Activated CD4-positive, alpha-beta T cell treated with anti-CD3 and anti-CD28 coated beads, Interleukin-2, amount 50 U/mL, for 16 hours (primary cell): ENCODE measurements at regions not wholly inside any gene's neighbourhood (a gene's known extent, or its start where the extent isn't known, plus 50 kb on each side); places are given as distances from the start of the nearest gene placed in this dataset.

Experiments
- DNase-seq: peaks from one replicate; pipeline ENCODE4 v3.0.0-alpha.2; 2020

- DNase-seq, result no peak
Measured at GRCh38 chr14:84129941-84130340, 1400.0 kb upstream of the FLRT2 start.

GRCh38 chr14:84131924-84132323, 1398.0 kb upstream of the FLRT2 start:
- no peak for DNase-seq

- no peak for DNase-seq
Measured at GRCh38 chr14:84144166-84144565, 1385.8 kb upstream of the FLRT2 start.

GRCh38 chr14:84152452-84152851, 1377.5 kb upstream of the FLRT2 start:
- DNase-seq, result no peak

- DNase-seq, result no peak
Measured at GRCh38 chr14:84162633-84163032, 1367.3 kb upstream of the FLRT2 start.

- DNase-seq, result no peak
Measured at GRCh38 chr14:84167026-84167425, 1362.9 kb upstream of the FLRT2 start.

- DNase-seq, result no peak
Measured at GRCh38 chr14:84180336-84180735, 1349.6 kb upstream of the FLRT2 start.

- no peak for DNase-seq
Measured at GRCh38 chr14:84181072-84181471, 1348.9 kb upstream of the FLRT2 start.

- DNase-seq, result no peak
Measured at GRCh38 chr14:84195514-84195913, 1334.4 kb upstream of the FLRT2 start.

GRCh38 chr14:84197704-84198103, 1332.2 kb upstream of the FLRT2 start:
- no peak for DNase-seq

- no peak for DNase-seq
Measured at GRCh38 chr14:84202486-84202885, 1327.5 kb upstream of the FLRT2 start.

- no peak for DNase-seq
Measured at GRCh38 chr14:84203896-84204295, 1326.0 kb upstream of the FLRT2 start.

- DNase-seq, result no peak
Measured at GRCh38 chr14:84208451-84208850, 1321.5 kb upstream of the FLRT2 start.

- DNase-seq, result no peak
Measured at GRCh38 chr14:84209031-84209430, 1320.9 kb upstream of the FLRT2 start.

GRCh38 chr14:84217066-84217465, 1312.9 kb upstream of the FLRT2 start:
- DNase-seq, result no peak

GRCh38 chr14:84225268-84225667, 1304.7 kb upstream of the FLRT2 start:
- DNase-seq, result no peak

- DNase-seq, result no peak
Measured at GRCh38 chr14:84228702-84229101, 1301.2 kb upstream of the FLRT2 start.

- no peak for DNase-seq
Measured at GRCh38 chr14:84234281-84234680, 1295.7 kb upstream of the FLRT2 start.

- DNase-seq, result no peak
Measured at GRCh38 chr14:84236290-84236689, 1293.7 kb upstream of the FLRT2 start.

- no peak for DNase-seq
Measured at GRCh38 chr14:84237881-84238280, 1292.1 kb upstream of the FLRT2 start.

- no peak for DNase-seq
Measured at GRCh38 chr14:84247693-84248092, 1282.3 kb upstream of the FLRT2 start.

GRCh38 chr14:84250893-84251292, 1279.1 kb upstream of the FLRT2 start:
- DNase-seq, result no peak

- no peak for DNase-seq
Measured at GRCh38 chr14:84251411-84252115, 1278.4 kb upstream of the FLRT2 start.

- no peak for DNase-seq
Measured at GRCh38 chr14:84252706-84253105, 1277.2 kb upstream of the FLRT2 start.

- no peak for DNase-seq
Measured at GRCh38 chr14:84253326-84253725, 1276.6 kb upstream of the FLRT2 start.
